WERI-Rb-1 (cell line): ENCODE measurements at regions not wholly inside any gene's neighbourhood (a gene's known extent, or its start where the extent isn't known, plus 50 kb on each side); places are given as distances from the start of the nearest gene placed in this dataset.

Source experiments
- DNase-seq: peaks from one replicate; pipeline ENCODE4 v3.0.0-alpha.2; 2020
- H3K27ac ChIP-seq: fragments of 250-450 bp; sonication (Bioruptor Pico); 2 replicates; pipeline ENCODE4 v1.5.1; 2020; ENCODE audit warnings: mild to moderate bottlenecking, moderate library complexity
- H3K27me3 ChIP-seq: fragments of 250-450 bp; sonication (Bioruptor Pico); 2 replicates; pipeline ENCODE4 v1.5.1; 2021; ENCODE audit warnings: mild to moderate bottlenecking, low read depth, moderate library complexity; ENCODE audit not compliant: insufficient read depth, severe bottlenecking
- H3K36me3 ChIP-seq: fragments of 250-450 bp; sonication (Bioruptor Pico); 2 replicates; pipeline ENCODE4 v1.5.1; 2020; ENCODE audit warnings: mild to moderate bottlenecking, moderate library complexity
- H3K4me3 ChIP-seq: 2 replicates; pipeline ENCODE4 v1.5.1; 2011; ENCODE audit warnings: low read depth, mild to moderate bottlenecking, control low read depth, low read length
- H3K9me3 ChIP-seq: fragments of 250-450 bp; sonication (Bioruptor Pico); 2 replicates; pipeline ENCODE4 v1.5.1; 2021; ENCODE audit warnings: mild to moderate bottlenecking, moderate library complexity; ENCODE audit not compliant: severe bottlenecking
- TF ChIP-seq, protein P1 (sequence below): IDR thresholded peaks from 2 replicates; pipeline ENCODE4 v1.5.1; 2011; ENCODE audit warnings: low read depth, mild to moderate bottlenecking, control low read depth, inconsistent platforms, low read length

DNA sequence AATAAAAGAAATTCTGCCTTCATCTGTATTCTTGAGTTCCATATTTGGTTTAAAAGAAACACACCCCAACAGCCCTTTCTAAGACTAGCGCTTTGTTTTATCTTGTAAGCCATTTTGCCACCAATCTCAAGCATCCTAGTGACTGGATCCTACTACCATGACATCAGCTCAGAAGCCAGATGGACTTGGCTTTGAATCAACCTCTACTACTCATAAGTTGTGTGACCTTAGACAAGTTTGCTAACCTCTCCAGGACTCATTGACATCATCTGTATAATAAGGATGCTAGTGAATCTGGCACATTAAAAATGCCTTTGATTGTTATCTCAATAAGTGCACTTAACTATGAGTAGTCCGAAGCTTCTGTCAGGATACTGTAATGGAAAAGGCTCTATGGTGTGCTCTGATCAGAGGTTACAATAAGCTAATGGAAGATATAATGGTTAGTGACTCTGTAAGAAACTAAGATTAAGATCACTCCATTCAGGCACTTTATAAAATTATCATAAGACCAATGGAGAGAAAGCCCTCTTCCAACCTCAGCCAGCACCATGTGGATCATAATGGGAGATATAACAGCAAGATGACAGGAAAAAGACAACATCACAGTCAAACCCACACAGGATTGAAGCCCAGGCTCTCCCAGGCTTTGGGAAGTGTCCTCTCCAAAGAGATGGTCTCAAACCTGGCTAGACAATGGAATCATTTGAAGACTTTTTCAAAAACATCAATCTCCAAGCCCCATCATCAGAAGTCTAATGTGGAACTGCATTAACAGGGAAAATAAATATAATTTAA is 180.6 kb upstream of the MIR17HG start:
- Histone ChIP-seq H3K27me3 (no peaks in the 10 kb centered on the region), H3K36me3 (no peaks in the 10 kb centered on the region), H3K4me3 (no peak overlapping the region), H3K27ac (no peak overlapping the region), H3K9me3 (peaks cover 7% of the 10 kb centered on the region)
- TF ChIP-seq, protein P1, sequence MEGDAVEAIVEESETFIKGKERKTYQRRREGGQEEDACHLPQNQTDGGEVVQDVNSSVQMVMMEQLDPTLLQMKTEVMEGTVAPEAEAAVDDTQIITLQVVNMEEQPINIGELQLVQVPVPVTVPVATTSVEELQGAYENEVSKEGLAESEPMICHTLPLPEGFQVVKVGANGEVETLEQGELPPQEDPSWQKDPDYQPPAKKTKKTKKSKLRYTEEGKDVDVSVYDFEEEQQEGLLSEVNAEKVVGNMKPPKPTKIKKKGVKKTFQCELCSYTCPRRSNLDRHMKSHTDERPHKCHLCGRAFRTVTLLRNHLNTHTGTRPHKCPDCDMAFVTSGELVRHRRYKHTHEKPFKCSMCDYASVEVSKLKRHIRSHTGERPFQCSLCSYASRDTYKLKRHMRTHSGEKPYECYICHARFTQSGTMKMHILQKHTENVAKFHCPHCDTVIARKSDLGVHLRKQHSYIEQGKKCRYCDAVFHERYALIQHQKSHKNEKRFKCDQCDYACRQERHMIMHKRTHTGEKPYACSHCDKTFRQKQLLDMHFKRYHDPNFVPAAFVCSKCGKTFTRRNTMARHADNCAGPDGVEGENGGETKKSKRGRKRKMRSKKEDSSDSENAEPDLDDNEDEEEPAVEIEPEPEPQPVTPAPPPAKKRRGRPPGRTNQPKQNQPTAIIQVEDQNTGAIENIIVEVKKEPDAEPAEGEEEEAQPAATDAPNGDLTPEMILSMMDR: no peak
- no peak for DNase-seq

DNA sequence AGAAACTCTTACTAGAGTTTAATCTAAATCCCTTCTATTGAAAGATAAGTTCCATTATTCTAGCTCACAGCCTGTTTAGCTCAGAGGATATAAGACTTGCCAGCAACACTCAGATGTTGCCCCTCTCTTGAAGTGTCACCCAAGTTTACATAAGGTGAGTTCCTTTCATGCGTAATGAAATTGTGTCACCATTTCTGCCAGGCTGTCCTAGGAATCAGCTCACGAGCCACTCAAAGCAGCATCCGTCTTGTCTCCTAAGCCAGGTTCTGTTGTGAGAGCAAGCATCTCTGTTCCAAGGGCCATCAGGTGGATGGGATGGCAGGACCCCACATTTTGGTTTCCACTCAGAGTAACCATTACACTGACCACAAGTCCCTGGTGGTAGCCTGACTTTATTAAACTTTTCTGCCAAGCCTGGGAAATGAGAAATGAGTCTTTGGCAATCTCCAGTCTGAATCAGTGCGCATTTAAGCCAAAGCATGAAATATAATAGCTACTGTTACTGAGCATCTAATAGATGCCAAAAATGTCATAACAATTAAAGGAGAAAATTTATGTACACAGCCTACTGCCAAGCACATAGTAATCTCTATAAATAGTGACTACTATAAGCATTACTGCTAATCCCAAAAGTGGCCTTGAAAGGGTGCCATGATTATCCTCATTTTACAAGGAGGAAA is 179.6 kb upstream of the MIR17HG start:
- Histone ChIP-seq H3K27me3 (no peaks in the 10 kb centered on the region), H3K27ac (no peak overlapping the region), H3K36me3 (no peaks in the 10 kb centered on the region), H3K9me3 (peaks cover 7% of the 10 kb centered on the region), H3K4me3 (no peak overlapping the region)
- TF ChIP-seq, protein P1: no peak
- DNase-seq: no peak

DNA sequence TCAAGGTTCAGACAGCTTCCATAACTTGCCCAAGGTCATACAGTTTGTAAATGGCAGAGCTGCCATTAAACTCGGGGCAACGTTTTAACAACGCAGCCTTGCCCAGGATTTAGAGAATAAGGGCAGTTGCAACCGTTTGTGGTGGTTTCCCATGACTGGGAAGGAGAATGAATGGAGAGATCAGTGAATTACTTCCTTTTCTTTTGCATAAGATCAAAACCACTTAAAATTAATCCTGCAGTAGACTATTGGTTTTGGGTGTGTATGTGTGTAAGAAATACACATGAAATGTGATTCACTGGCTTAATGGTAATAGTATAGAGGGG is 179.1 kb upstream of the MIR17HG start:
- no peak for DNase-seq
- H3K4me3 ChIP-seq: no peak overlapping the region
- H3K9me3 ChIP-seq: peaks cover 7% of the 10 kb centered on the region
- H3K27ac ChIP-seq: no peak overlapping the region
- no peaks in the 10 kb centered on the region for H3K36me3 ChIP-seq
- TF ChIP-seq, protein P1: no peak
- H3K27me3 ChIP-seq: no peaks in the 10 kb centered on the region

DNA sequence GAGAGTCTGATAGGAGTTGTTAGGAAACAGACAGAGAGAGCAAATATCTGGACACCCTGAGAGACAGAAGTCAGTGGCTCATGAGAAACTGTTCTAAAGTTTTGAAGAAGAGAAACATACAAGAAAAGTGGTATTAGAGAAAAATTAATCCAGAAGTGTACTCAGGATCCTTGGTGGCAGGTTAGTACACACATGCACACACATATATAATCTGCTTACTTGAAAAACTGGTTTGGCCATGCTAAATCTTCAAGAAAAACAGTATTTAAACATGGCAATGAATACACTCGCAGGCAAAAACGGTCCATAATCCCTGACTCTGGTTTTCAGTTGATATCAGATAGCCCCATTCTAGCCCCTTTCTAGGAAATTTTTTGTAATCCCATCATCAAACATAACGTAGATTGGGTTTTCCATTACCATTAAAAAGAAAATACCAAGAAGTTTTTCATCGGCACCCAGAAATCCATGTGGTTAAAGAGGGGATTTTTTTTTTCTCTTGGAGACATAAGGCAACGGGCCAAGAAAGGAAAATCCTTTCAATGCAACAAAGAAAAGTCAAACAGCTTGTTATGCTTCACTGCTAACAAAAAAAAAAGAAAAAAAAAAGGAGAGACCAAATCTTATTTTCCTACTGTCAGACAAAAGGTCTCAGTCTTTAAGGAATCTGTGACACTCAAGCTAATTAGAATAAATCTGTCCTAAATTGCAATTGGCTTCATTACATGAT is 178.0 kb upstream of the MIR17HG start:
- TF ChIP-seq, protein P1: no peak
- Histone ChIP-seq H3K36me3 (no peaks in the 10 kb centered on the region), H3K4me3 (no peak overlapping the region), H3K27ac (no peak overlapping the region), H3K27me3 (peaks cover 5% of the 10 kb centered on the region), H3K9me3 (peaks cover 7% of the 10 kb centered on the region)
- DNase-seq: no peak

DNA sequence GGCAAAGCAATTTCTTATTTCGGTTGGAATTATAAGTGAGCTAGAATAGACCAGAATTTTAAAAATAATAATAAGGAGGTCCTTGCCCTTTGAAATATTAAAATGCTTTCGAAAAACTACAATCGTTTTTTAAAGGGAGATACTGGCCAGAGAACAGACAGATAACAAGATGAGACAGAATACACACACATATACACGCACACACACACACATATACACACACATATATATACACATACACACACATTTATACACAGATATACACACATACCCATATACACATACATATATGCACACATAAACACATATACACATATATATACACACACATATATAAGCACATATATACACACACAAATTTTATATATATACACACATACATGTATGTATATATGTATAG is 175.3 kb upstream of the MIR17HG start:
- TF ChIP-seq, protein P1: no peak
- Histone ChIP-seq H3K27me3 (peaks cover 5% of the 10 kb centered on the region), H3K4me3 (no peak overlapping the region), H3K27ac (no peak overlapping the region), H3K9me3 (no peaks in the 10 kb centered on the region), H3K36me3 (no peaks in the 10 kb centered on the region)
- DNase-seq: no peak
